Neural progenitor cell (in vitro differentiated cells): ENCODE measurements at regions not wholly inside any gene's neighbourhood (a gene's known extent, or its start where the extent isn't known, plus 50 kb on each side); places are given as distances from the start of the nearest gene placed in this dataset.

Source experiments
- DNase-seq: peaks from one replicate; pipeline ENCODE4 v3.0.0-alpha.2; 2016; ENCODE audit warnings: low spot score
- H2AFZ ChIP-seq: fragments of 200-600 bp; sonication (generic); replicated peaks from 2 replicates; pipeline ENCODE4 v1.6.1; 2016; ENCODE audit warnings: antibody characterized with exemption
- H3F3A ChIP-seq: fragments of 200-600 bp; sonication (generic); 2 replicates; pipeline ENCODE4 v1.6.1; 2016; ENCODE audit warnings: antibody characterized with exemption, low read depth
- H3K27ac ChIP-seq: fragments of 200-600 bp; sonication (generic); 2 replicates; pipeline ENCODE4 v1.5.1; 2016; ENCODE audit warnings: mild to moderate bottlenecking
- H3K27me3 ChIP-seq: fragments of 200-600 bp; sonication (generic); 2 replicates; pipeline ENCODE4 v1.6.1; 2016; ENCODE audit warnings: mild to moderate bottlenecking, moderate library complexity
- H3K36me3 ChIP-seq: fragments of 200-600 bp; sonication (generic); 2 replicates; pipeline ENCODE4 v1.5.1; 2016
- H3K4me1 ChIP-seq: fragments of 200-600 bp; sonication (generic); 2 replicates; pipeline ENCODE4 v1.6.1; 2016; ENCODE audit warnings: mixed run types
- H3K4me2 ChIP-seq: fragments of 200-600 bp; sonication (generic); 2 replicates; pipeline ENCODE4 v1.6.1; 2016
- H3K4me3 ChIP-seq: fragments of 200-600 bp; sonication (generic); 2 replicates; pipeline ENCODE4 v1.5.1; 2016
- H3K79me2 ChIP-seq: fragments of 200-600 bp; sonication (generic); 2 replicates; pipeline ENCODE4 v1.6.1; 2016; ENCODE audit warnings: low read depth
- H3K9ac ChIP-seq: fragments of 200-600 bp; sonication (generic); 2 replicates; pipeline ENCODE4 v1.6.1; 2016
- H3K9me3 ChIP-seq: fragments of 200-600 bp; sonication (generic); 2 replicates; pipeline ENCODE4 v1.5.1; 2016; ENCODE audit warnings: low read depth
- H4K20me1 ChIP-seq: fragments of 200-600 bp; sonication (generic); 2 replicates; pipeline ENCODE4 v1.6.1; 2016; ENCODE audit warnings: low read depth
- H3K27ac Mint-ChIP-seq: 3 replicates; pipeline ENCODE4 v1.8.0; 2021; ENCODE audit warnings: mixed read lengths
- H3K27me3 Mint-ChIP-seq: 2 replicates; pipeline ENCODE4 v1.8.0; 2022; ENCODE audit warnings: low read depth, mild to moderate bottlenecking, inconsistent platforms, moderate library complexity, mixed read lengths; ENCODE audit not compliant: insufficient read depth
- H3K36me3 Mint-ChIP-seq: 3 replicates; pipeline ENCODE4 v1.8.0; 2021; ENCODE audit warnings: mixed read lengths
- H3K4me1 Mint-ChIP-seq: 3 replicates; pipeline ENCODE4 v1.8.0; 2021; ENCODE audit warnings: mixed read lengths
- H3K4me3 Mint-ChIP-seq: 3 replicates; pipeline ENCODE4 v1.8.0; 2021; ENCODE audit warnings: mild to moderate bottlenecking, moderate library complexity, mixed read lengths
- H3K9me3 Mint-ChIP-seq: 3 replicates; pipeline ENCODE4 v1.8.0; 2020; ENCODE audit warnings: mixed read lengths
- EZH2 ChIP-seq: fragments of 200-600 bp; sonication (generic); IDR thresholded peaks from 2 replicates; pipeline ENCODE4 v1.6.1; 2017; ENCODE audit warnings: antibody characterized with exemption, mild to moderate bottlenecking, moderate library complexity
- EZH2phosphoT487 ChIP-seq: fragments of 200-600 bp; sonication (generic); IDR thresholded peaks from 2 replicates; pipeline ENCODE4 v1.6.1; 2017; ENCODE audit warnings: antibody characterized with exemption
- TF ChIP-seq, protein P1 (sequence below): fragments of 200-600 bp; sonication (generic); IDR thresholded peaks from 2 replicates; pipeline ENCODE4 v1.5.1; 2017; ENCODE audit warnings: antibody characterized with exemption, mild to moderate bottlenecking

DNA sequence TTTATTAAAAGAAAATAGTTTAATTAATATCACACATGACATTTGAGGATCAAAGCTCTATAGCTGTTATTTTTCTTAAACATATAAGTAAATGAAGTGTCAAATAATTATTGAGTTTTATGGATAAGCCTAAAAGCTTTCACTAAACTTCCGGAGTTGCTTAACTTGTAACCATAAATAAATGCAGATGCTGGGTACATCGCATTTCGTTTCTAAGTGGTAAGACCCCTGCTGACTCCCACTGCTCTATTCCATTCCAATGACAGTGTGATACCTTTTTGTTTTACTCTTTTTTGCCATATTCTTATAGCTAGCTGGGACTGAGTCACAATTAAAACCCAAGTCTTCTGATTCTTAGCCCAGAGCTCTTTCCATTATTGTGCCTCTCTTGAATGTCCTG, 411.1 kb downstream of the SOX2 start:
- no peaks in the 10 kb centered on the region for H3K9me3 Mint-ChIP-seq
- Histone ChIP-seq H3F3A (peaks cover 19% of the 10 kb centered on the region), H3K27ac (no peak overlapping the region), H3K36me3 (no peaks in the 10 kb centered on the region), H3K4me2 (peak overlapping the region; percentile 6), H2AFZ (no peak overlapping the region), H3K4me1 (peaks cover 34% of the 10 kb centered on the region), H3K9me3 (no peaks in the 10 kb centered on the region), H3K79me2 (no peaks in the 10 kb centered on the region), H3K4me3 (no peak overlapping the region), H4K20me1 (no peaks in the 10 kb centered on the region), H3K9ac (no peak overlapping the region), H3K27me3 (no peaks in the 10 kb centered on the region)
- H3K27ac Mint-ChIP-seq: peak overlapping the region; percentile 23
- H3K4me3 Mint-ChIP-seq: no peak overlapping the region
- TF ChIP-seq, protein P1, sequence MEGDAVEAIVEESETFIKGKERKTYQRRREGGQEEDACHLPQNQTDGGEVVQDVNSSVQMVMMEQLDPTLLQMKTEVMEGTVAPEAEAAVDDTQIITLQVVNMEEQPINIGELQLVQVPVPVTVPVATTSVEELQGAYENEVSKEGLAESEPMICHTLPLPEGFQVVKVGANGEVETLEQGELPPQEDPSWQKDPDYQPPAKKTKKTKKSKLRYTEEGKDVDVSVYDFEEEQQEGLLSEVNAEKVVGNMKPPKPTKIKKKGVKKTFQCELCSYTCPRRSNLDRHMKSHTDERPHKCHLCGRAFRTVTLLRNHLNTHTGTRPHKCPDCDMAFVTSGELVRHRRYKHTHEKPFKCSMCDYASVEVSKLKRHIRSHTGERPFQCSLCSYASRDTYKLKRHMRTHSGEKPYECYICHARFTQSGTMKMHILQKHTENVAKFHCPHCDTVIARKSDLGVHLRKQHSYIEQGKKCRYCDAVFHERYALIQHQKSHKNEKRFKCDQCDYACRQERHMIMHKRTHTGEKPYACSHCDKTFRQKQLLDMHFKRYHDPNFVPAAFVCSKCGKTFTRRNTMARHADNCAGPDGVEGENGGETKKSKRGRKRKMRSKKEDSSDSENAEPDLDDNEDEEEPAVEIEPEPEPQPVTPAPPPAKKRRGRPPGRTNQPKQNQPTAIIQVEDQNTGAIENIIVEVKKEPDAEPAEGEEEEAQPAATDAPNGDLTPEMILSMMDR: no peak
- TF ChIP-seq EZH2phosphoT487: no peak
- no peak for TF ChIP-seq EZH2
- no peak for DNase-seq
- H3K4me1 Mint-ChIP-seq: peaks cover 25% of the 10 kb centered on the region
- H3K27me3 Mint-ChIP-seq: no peaks in the 10 kb centered on the region
- no peaks in the 10 kb centered on the region for H3K36me3 Mint-ChIP-seq

DNA sequence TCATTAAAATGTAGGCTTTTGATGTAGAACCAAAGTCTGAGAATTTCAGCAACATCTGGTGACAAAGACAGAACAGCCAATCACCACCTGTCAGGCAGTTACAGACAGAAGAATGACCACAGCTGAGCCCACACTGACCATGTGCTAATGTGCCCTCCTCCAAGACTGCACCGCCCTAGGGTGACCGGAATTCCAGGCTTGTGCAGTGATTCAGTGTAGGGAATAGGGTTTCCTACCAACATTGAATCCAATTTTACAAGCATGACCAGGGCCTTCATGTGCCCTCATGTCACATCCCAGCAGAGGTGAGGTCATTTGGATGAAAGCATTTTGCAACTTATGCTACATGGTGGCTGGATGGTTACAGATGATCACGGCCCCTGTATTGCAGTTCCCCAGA, 412.5 kb downstream of the SOX2 start:
- Mint-ChIP-seq H3K9me3 (no peaks in the 10 kb centered on the region), H3K4me1 (peaks cover 25% of the 10 kb centered on the region), H3K27me3 (no peaks in the 10 kb centered on the region), H3K36me3 (no peaks in the 10 kb centered on the region), H3K4me3 (no peak overlapping the region), H3K27ac (no peak overlapping the region)
- Histone ChIP-seq H3K4me3 (no peak overlapping the region), H3F3A (peaks cover 19% of the 10 kb centered on the region), H2AFZ (no peak overlapping the region), H4K20me1 (no peaks in the 10 kb centered on the region), H3K9ac (no peak overlapping the region), H3K27me3 (no peaks in the 10 kb centered on the region), H3K36me3 (no peaks in the 10 kb centered on the region), H3K79me2 (no peaks in the 10 kb centered on the region), H3K4me1 (peaks cover 34% of the 10 kb centered on the region), H3K4me2 (no peak overlapping the region), H3K9me3 (no peaks in the 10 kb centered on the region), H3K27ac (no peak overlapping the region)
- DNase-seq: no peak
- TF ChIP-seq, protein P1: no peak
- TF ChIP-seq EZH2phosphoT487 (no peak), EZH2 (no peak)

DNA sequence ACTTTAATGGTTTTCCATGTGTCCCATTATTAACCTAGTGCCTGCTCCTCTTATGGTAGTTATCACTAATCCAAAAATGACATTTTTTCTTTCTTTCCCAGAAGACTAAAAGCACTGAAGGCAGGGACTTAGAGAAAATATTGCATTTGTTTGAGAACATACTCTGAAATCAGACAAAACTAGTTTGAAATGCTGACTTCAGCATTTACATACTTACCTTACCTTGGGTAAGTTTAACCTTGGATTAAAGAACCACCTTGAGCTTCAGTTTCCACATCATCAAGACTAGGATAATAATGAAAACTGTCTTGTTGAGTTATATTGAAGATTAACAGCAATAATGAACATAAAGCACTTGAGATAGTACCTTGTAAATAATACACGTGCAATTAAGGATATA, 413.0 kb downstream of the SOX2 start:
- Histone ChIP-seq H3K79me2 (no peaks in the 10 kb centered on the region), H3K36me3 (no peaks in the 10 kb centered on the region), H3F3A (peaks cover 19% of the 10 kb centered on the region), H3K9ac (no peak overlapping the region), H2AFZ (no peak overlapping the region), H3K4me1 (peaks cover 37% of the 10 kb centered on the region), H4K20me1 (no peaks in the 10 kb centered on the region), H3K4me3 (no peak overlapping the region), H3K9me3 (no peaks in the 10 kb centered on the region), H3K27ac (no peak overlapping the region), H3K4me2 (no peak overlapping the region), H3K27me3 (no peaks in the 10 kb centered on the region)
- Mint-ChIP-seq H3K36me3 (no peaks in the 10 kb centered on the region), H3K4me3 (no peak overlapping the region), H3K4me1 (peaks cover 28% of the 10 kb centered on the region), H3K9me3 (no peaks in the 10 kb centered on the region), H3K27ac (peak overlapping the region; percentile 77), H3K27me3 (no peaks in the 10 kb centered on the region)
- no peak for DNase-seq
- TF ChIP-seq, protein P1: no peak
- no peak for TF ChIP-seq EZH2phosphoT487
- TF ChIP-seq EZH2: no peak
